ENCODE measurements at regions not wholly inside any gene's neighbourhood (a gene's known extent, or its start where the extent isn't known, plus 50 kb on each side); places are given as distances from the start of the nearest gene placed in this dataset.

DNA sequence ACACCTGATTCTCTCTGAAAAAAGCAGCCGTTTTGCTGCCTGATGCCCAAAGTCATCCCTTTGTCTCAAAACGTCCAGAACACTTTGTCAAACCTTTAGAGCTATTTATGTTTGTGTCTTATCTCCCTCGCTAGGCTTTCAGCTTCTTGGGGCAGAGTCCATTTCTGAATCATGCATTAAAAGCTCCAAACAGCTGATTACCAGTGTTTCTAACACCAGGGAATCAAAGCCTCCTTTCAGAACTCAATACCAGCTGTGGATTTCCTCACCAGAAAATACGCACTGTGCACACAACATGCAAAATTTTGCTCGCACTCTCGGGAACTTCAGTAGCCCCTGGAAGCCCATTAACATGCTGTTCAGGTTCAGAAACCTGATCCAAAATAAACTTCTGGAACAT is 333.3 kb downstream of the HACE1 start (continued):
- TF ChIP-seq RFX5 (IDR thresholded peaks at IDR 0.05; ENCODE audit: borderline replicate concordance, low read depth, low read length) (no peak), RNF2 (IDR thresholded peaks at IDR 0.05; ENCODE audit: borderline replicate concordance, low read depth, low read length, missing control alignments, poor library complexity, severe bottlenecking) (no peak), EZH2 (IDR thresholded peaks at IDR 0.05; ENCODE audit: low read depth, low read length, severe bottlenecking) (no peak), TCF12 (IDR thresholded peaks at IDR 0.05; ENCODE audit: low read depth, low read length) (no peak), TEAD4 (IDR thresholded peaks at IDR 0.05; ENCODE audit: low read depth, low read length) (no peak), CEBPB (IDR thresholded peaks at IDR 0.05; ENCODE audit: low read depth, low read length) (no peak), PHF8 (conservative IDR thresholded peaks at IDR 0.05; ENCODE audit: low read depth, low read length) (no peak), ZNF274 (IDR thresholded peaks at IDR 0.05; ENCODE audit: borderline replicate concordance, extremely low read depth, low read length) (no peak), SIN3A (conservative IDR thresholded peaks at IDR 0.05 in 1 of 2, IDR thresholded peaks at IDR 0.05 in 1 of 2; ENCODE audit: low read depth in 1 of 2, low read length in 2 of 2) (no peak), SUZ12 (IDR thresholded peaks at IDR 0.05; ENCODE audit: low read length) (no peak), CREB1 (IDR thresholded peaks at IDR 0.05) (no peak), HDAC6 (IDR thresholded peaks at IDR 0.05; ENCODE audit: low read depth, low read length) (no peak), BCL11A (IDR thresholded peaks at IDR 0.05; ENCODE audit: low read depth in 2 of 2, low read length in 2 of 2) (no peak), NANOG (IDR thresholded peaks at IDR 0.05; ENCODE audit: insufficient read depth, low read depth, low read length, poor library complexity, severe bottlenecking) (no peak), EP300 (IDR thresholded peaks at IDR 0.05; ENCODE audit: borderline replicate concordance in 1 of 2, low read depth in 2 of 2, low read length in 2 of 2) (no peak), GABPA (IDR thresholded peaks at IDR 0.05; ENCODE audit: borderline replicate concordance, insufficient read depth, low read length) (no peak)
- TF ChIP-seq, protein P1, sequence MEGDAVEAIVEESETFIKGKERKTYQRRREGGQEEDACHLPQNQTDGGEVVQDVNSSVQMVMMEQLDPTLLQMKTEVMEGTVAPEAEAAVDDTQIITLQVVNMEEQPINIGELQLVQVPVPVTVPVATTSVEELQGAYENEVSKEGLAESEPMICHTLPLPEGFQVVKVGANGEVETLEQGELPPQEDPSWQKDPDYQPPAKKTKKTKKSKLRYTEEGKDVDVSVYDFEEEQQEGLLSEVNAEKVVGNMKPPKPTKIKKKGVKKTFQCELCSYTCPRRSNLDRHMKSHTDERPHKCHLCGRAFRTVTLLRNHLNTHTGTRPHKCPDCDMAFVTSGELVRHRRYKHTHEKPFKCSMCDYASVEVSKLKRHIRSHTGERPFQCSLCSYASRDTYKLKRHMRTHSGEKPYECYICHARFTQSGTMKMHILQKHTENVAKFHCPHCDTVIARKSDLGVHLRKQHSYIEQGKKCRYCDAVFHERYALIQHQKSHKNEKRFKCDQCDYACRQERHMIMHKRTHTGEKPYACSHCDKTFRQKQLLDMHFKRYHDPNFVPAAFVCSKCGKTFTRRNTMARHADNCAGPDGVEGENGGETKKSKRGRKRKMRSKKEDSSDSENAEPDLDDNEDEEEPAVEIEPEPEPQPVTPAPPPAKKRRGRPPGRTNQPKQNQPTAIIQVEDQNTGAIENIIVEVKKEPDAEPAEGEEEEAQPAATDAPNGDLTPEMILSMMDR (IDR thresholded peaks at IDR 0.05; ENCODE audit: control extremely low read depth in 1 of 3, insufficient read depth in 1 of 3, low read depth in 1 of 3, low read length in 3 of 3) = no peak
- TF ChIP-seq, protein P2, sequence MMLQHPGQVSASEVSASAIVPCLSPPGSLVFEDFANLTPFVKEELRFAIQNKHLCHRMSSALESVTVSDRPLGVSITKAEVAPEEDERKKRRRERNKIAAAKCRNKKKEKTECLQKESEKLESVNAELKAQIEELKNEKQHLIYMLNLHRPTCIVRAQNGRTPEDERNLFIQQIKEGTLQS (IDR thresholded peaks at IDR 0.05; ENCODE audit: insufficient read depth, low read depth, low read length) = no peak

Data from H1 (cell line).